ENCODE measurements at regions not wholly inside any gene's neighbourhood (a gene's known extent, or its start where the extent isn't known, plus 50 kb on each side); places are given as distances from the start of the nearest gene placed in this dataset.

DNA sequence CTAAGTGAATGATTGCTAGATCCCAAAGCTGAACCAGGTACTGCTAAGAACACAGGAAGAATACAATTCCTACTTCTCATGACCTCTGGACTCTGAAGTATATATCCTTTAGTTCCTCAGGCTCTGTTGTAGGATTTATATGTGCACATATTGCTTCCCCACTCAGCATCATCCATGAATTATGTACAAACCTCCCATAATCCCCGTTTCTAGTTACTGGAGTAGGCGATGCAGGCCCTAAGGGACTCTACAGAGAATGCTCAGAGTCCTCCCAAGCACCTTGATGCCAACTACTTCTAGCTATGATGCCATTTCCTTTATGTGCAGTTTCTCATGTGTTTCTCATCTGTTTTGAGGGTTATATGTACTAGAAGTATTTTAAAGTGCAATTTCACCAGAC lies 154.9 kb upstream of the EPHA7 start:
- TF ChIP-seq, protein P1, sequence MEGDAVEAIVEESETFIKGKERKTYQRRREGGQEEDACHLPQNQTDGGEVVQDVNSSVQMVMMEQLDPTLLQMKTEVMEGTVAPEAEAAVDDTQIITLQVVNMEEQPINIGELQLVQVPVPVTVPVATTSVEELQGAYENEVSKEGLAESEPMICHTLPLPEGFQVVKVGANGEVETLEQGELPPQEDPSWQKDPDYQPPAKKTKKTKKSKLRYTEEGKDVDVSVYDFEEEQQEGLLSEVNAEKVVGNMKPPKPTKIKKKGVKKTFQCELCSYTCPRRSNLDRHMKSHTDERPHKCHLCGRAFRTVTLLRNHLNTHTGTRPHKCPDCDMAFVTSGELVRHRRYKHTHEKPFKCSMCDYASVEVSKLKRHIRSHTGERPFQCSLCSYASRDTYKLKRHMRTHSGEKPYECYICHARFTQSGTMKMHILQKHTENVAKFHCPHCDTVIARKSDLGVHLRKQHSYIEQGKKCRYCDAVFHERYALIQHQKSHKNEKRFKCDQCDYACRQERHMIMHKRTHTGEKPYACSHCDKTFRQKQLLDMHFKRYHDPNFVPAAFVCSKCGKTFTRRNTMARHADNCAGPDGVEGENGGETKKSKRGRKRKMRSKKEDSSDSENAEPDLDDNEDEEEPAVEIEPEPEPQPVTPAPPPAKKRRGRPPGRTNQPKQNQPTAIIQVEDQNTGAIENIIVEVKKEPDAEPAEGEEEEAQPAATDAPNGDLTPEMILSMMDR (IDR thresholded peaks at IDR 0.05): no peak
- no peak for TF ChIP-seq POLR2AphosphoS5 (IDR thresholded peaks at IDR 0.05)
